ENCODE measurements at regions not wholly inside any gene's neighbourhood (a gene's known extent, or its start where the extent isn't known, plus 50 kb on each side); places are given as distances from the start of the nearest gene placed in this dataset.
"Not testable (repeated sequence)": the region's sequence is repeated elsewhere in the genome, so short reads cannot be mapped to it uniquely, and the experiment has no call there.

DNA sequence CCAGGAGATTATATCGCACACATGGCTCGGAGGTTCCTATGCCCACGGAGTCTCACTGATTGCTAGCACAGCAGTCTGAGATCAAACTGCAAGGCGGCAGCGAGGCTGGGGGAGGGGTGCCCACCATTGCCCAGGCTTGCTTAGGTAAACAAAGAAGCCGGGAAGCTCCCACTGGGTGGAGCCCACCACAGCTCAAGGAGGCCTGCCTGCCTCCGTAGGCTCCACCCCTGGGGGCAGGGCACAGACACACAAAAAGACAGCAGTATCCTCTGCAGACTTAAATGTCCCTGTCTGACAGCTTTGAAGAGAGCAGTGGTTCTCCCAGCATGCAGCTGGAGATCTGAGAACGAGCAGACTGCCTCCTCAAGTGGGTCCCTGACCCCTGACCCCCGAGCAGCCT, 112.0 kb upstream of the NDST3 start:
- TF ChIP-seq, protein P1, sequence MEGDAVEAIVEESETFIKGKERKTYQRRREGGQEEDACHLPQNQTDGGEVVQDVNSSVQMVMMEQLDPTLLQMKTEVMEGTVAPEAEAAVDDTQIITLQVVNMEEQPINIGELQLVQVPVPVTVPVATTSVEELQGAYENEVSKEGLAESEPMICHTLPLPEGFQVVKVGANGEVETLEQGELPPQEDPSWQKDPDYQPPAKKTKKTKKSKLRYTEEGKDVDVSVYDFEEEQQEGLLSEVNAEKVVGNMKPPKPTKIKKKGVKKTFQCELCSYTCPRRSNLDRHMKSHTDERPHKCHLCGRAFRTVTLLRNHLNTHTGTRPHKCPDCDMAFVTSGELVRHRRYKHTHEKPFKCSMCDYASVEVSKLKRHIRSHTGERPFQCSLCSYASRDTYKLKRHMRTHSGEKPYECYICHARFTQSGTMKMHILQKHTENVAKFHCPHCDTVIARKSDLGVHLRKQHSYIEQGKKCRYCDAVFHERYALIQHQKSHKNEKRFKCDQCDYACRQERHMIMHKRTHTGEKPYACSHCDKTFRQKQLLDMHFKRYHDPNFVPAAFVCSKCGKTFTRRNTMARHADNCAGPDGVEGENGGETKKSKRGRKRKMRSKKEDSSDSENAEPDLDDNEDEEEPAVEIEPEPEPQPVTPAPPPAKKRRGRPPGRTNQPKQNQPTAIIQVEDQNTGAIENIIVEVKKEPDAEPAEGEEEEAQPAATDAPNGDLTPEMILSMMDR (IDR thresholded peaks at IDR 0.05) = not testable (repeated sequence)
- TF ChIP-seq ZFX (IDR thresholded peaks at IDR 0.05; ENCODE audit: borderline replicate concordance) = not testable (repeated sequence)
